ENCODE measurements at regions not wholly inside any gene's neighbourhood (a gene's known extent, or its start where the extent isn't known, plus 50 kb on each side); places are given as distances from the start of the nearest gene placed in this dataset.

DNA sequence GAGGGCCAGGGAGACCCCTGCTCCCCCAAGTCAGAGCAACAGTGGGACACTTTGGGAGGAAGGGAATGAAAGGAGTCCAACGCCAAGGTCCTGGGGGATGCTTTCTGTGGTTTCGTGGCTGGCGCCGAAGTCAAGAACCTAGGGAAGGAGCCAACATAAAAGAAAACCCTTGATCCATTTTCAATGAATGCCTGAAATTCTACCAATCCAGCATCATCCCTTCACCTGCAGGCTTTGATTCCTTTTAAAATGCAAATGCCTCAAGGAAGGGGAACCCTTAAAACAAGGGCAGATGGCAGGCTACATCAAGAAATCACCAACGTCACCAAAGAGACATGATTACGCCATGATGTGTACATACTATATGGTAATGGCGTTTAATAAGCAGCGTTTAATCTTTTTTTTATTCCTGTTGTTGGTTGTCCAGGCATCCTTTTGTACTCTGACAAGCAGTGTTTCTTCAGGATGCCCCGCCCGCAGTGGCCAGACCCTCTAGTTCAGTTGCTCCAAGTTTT, 123.3 kb upstream of the SLC1A4 start:
- H3K27me3 ChIP-seq (replicated peaks; ENCODE audit: insufficient read depth, low read depth, low read length, poor library complexity), result no peaks in the 10 kb centered on the region
- H3K36me3 ChIP-seq (ENCODE audit: insufficient read depth, low read length, poor library complexity, severe bottlenecking), result no peaks in the 10 kb centered on the region
- CTCF ChIA-PET, result no interaction called here
- no peak for TF ChIP-seq EZH2 (IDR thresholded peaks at IDR 0.05; ENCODE audit: borderline replicate concordance, low read depth, low read length, poor library complexity, severe bottlenecking)
- TF ChIP-seq, protein P1, sequence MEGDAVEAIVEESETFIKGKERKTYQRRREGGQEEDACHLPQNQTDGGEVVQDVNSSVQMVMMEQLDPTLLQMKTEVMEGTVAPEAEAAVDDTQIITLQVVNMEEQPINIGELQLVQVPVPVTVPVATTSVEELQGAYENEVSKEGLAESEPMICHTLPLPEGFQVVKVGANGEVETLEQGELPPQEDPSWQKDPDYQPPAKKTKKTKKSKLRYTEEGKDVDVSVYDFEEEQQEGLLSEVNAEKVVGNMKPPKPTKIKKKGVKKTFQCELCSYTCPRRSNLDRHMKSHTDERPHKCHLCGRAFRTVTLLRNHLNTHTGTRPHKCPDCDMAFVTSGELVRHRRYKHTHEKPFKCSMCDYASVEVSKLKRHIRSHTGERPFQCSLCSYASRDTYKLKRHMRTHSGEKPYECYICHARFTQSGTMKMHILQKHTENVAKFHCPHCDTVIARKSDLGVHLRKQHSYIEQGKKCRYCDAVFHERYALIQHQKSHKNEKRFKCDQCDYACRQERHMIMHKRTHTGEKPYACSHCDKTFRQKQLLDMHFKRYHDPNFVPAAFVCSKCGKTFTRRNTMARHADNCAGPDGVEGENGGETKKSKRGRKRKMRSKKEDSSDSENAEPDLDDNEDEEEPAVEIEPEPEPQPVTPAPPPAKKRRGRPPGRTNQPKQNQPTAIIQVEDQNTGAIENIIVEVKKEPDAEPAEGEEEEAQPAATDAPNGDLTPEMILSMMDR (conservative IDR thresholded peaks at IDR 0.05; ENCODE audit: low read depth, low read length), result no peak; the same call in 1 of the 2 replicates
- BruUV-seq (replicated peaks), result no TSS peak
- intact Hi-C loops (cut with micrococcal nuclease; ENCODE audit: unreplicated experiment), result loop anchor here (1.0 to 10.0 kb wide), 6 partner anchors 220 to 821 kb away; partner anchors contain the start of gene AFTPH
- peak overlapping the region; percentile 61 for H3K4me3 ChIP-seq (ENCODE audit: low read depth, low read length, poor library complexity, severe bottlenecking)
- no peak overlapping the region for H3K27ac ChIP-seq (ENCODE audit: low read depth, low read length, poor library complexity, severe bottlenecking)
- DNase-seq (ENCODE audit: low spot score), result no peak
- POLR2A ChIA-PET (ENCODE audit: low non-redundant PET), result no interaction called here
- peaks cover 12% of the 10 kb centered on the region for H3K4me1 ChIP-seq (ENCODE audit: insufficient read depth, low read length, poor library complexity, severe bottlenecking)
- no peaks in the 10 kb centered on the region for H3K9me3 ChIP-seq (ENCODE audit: low read depth, low read length, poor library complexity, severe bottlenecking)

DNA sequence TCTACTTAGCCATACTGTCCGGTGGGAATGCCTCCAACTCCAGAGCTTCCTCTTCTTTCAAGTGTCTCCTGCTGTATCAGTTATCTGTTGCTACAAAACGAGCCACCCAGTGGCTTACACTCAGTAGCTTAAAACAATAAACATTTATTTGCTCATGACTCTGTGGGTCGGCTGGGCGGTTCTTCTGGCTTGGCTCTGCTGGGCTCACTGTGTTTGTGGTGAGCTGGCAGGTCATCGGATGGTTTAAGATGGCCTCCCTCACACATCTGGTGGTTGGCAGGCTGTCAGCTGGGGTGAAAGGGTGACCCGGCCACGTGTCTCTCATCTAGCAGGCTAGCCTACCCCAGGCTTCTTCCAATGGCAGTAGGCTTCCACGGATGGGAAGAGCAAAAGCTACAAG, 122.4 kb upstream of the SLC1A4 start:
- intact Hi-C loops (cut with micrococcal nuclease; ENCODE audit: unreplicated experiment), result loop anchor here (5.0 to 10.0 kb wide), 3 partner anchors 344 to 822 kb away; partner anchors contain the start of gene AFTPH

DNA sequence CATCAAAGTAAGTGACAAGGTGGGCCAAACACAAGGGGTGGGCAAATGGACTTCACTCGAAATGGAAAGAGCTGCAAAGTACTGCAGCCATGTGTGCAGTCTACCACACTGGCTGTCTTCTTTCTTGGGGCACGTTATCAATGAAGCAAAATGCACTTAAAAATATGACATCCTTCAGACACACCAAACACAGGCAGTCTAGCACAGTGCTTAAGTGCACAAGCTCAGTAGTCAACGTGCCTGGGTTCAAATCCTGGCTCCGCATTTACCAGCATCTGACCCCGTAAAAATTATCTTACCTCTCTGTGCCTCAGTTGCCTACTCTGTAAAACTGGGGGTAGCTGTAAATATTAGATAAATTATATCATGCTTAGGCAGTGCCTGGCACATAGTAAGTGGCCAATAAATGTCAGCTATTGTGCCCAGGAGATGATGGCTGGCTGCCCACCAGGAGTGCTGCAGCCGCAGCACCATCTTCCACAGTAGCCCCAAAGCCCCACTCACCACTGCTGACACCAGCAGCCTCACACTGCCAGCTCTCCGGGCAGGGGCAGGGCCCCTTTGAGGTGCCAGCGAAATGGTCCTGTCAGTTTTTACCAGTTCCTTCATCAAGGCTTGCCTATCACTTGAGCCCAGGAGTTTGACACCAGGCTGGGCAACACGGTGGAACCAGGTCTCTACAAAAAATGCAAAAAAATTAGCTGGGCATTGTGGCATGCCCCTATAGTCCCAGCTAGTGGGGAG, 121.8 kb upstream of the SLC1A4 start:
- no peak for DNase-seq (ENCODE audit: low spot score)
- peaks cover 12% of the 10 kb centered on the region for H3K4me1 ChIP-seq (ENCODE audit: insufficient read depth, low read length, poor library complexity, severe bottlenecking)
- ChIA-PET CTCF (interaction anchor here (1.0 kb wide), 1 partner anchor 221 kb away, joined by 3 read pairs; no protein-coding TSS in a partner anchor), POLR2A (ENCODE audit: low non-redundant PET) (no interaction called here)
- H3K4me3 ChIP-seq (ENCODE audit: low read depth, low read length, poor library complexity, severe bottlenecking), result no peak overlapping the region
- intact Hi-C loops (cut with micrococcal nuclease; ENCODE audit: unreplicated experiment), result loop anchor here (5.0 to 10.0 kb wide), 3 partner anchors 345 to 823 kb away; partner anchors contain the start of gene AFTPH
- BruUV-seq (replicated peaks), result no TSS peak
- TF ChIP-seq, protein P1 (conservative IDR thresholded peaks at IDR 0.05; ENCODE audit: low read depth, low read length), result no peak
- no peak for TF ChIP-seq EZH2 (IDR thresholded peaks at IDR 0.05; ENCODE audit: borderline replicate concordance, low read depth, low read length, poor library complexity, severe bottlenecking)
- no peaks in the 10 kb centered on the region for H3K36me3 ChIP-seq (ENCODE audit: insufficient read depth, low read length, poor library complexity, severe bottlenecking)
- H3K9me3 ChIP-seq (ENCODE audit: low read depth, low read length, poor library complexity, severe bottlenecking), result no peaks in the 10 kb centered on the region
- no peak overlapping the region for H3K27ac ChIP-seq (ENCODE audit: low read depth, low read length, poor library complexity, severe bottlenecking)
- no peaks in the 10 kb centered on the region for H3K27me3 ChIP-seq (replicated peaks; ENCODE audit: insufficient read depth, low read depth, low read length, poor library complexity)

More for the DNA sequence above, 122.4 kb upstream of the SLC1A4 start:
- ChIA-PET POLR2A (ENCODE audit: low non-redundant PET) (no interaction called here), CTCF (interaction anchor here (0.5 to 1.0 kb wide), 2 partner anchors 220 to 421 kb away, joined by 3 to 13 read pairs; no protein-coding TSS in a partner anchor)
- Histone ChIP-seq H3K27ac (ENCODE audit: low read depth, low read length, poor library complexity, severe bottlenecking) (no peak overlapping the region), H3K4me1 (ENCODE audit: insufficient read depth, low read length, poor library complexity, severe bottlenecking) (peaks cover 12% of the 10 kb centered on the region), H3K36me3 (ENCODE audit: insufficient read depth, low read length, poor library complexity, severe bottlenecking) (no peaks in the 10 kb centered on the region), H3K9me3 (ENCODE audit: low read depth, low read length, poor library complexity, severe bottlenecking) (no peaks in the 10 kb centered on the region), H3K27me3 (replicated peaks; ENCODE audit: insufficient read depth, low read depth, low read length, poor library complexity) (no peaks in the 10 kb centered on the region), H3K4me3 (ENCODE audit: low read depth, low read length, poor library complexity, severe bottlenecking) (no peak overlapping the region)
- DNase-seq (ENCODE audit: low spot score), result no peak
- TF ChIP-seq, protein P1 (conservative IDR thresholded peaks at IDR 0.05; ENCODE audit: low read depth, low read length), result no peak
- TF ChIP-seq EZH2 (IDR thresholded peaks at IDR 0.05; ENCODE audit: borderline replicate concordance, low read depth, low read length, poor library complexity, severe bottlenecking), result no peak
- BruUV-seq (replicated peaks), result no TSS peak

Data from A673 (cell line).